Activated CD8-positive, alpha-beta T cell treated with anti-CD3 and anti-CD28 coated beads for 36 hours (primary cell): ENCODE measurements at regions not wholly inside any gene's neighbourhood (a gene's known extent, or its start where the extent isn't known, plus 50 kb on each side); places are given as distances from the start of the nearest gene placed in this dataset.

ENCODE experiments used
- ATAC-seq: fragments of 200-7000 bp; cut with Tn5 transposase; one replicate; pipeline ENCODE4 v1.10.0; 2021; ENCODE audit warnings: mild to moderate bottlenecking, moderate library complexity
- CTCF ChIA-PET: fragments of 350-600 bp; sonication (Branson Sonifier 250); formaldehyde crosslinking; loops from one replicate; lab custom pipeline; 2021; ENCODE audit warnings: antibody characterized with exemption; lab: Charles Lee
- POLR2A ChIA-PET: fragments of 350-600 bp; sonication (Branson Sonifier 250); formaldehyde crosslinking; loops from one replicate; lab custom pipeline; 2021; ENCODE audit warnings: antibody characterized with exemption; lab: Charles Lee
- DNase-seq: peaks from one replicate; pipeline ENCODE4 v3.0.0-alpha.2; 2020
- H3K27ac Mint-ChIP-seq: one replicate; pipeline ENCODE4 v1.8.0; 2021; ENCODE audit warnings: mild to moderate bottlenecking, mixed read lengths
- H3K27me3 Mint-ChIP-seq: one replicate; pipeline ENCODE4 v1.8.0; 2021; ENCODE audit warnings: mixed read lengths
- H3K36me3 Mint-ChIP-seq: one replicate; pipeline ENCODE4 v1.8.0; 2021; ENCODE audit warnings: low read depth, mixed read lengths
- H3K4me1 Mint-ChIP-seq: one replicate; pipeline ENCODE4 v1.8.0; 2021; ENCODE audit warnings: low read depth, mixed read lengths
- H3K4me3 Mint-ChIP-seq: one replicate; pipeline ENCODE4 v1.8.0; 2021; ENCODE audit warnings: mild to moderate bottlenecking, moderate library complexity, mixed read lengths
- H3K9me3 Mint-ChIP-seq: one replicate; pipeline ENCODE4 v1.8.0; 2021; ENCODE audit warnings: mixed read lengths
- CTCF ChIP-seq: fragments of 200-600 bp; IDR thresholded peaks from one replicate; pipeline ENCODE4 v1.8.0; 2022; ENCODE audit warnings: antibody characterized with exemption, mild to moderate bottlenecking
- intact Hi-C: fragments of 100-400 bp; cut with micrococcal nuclease; formaldehyde crosslinking; loops from one replicate; pipeline ENCODE4 v1.10.0; 2022

DNA sequence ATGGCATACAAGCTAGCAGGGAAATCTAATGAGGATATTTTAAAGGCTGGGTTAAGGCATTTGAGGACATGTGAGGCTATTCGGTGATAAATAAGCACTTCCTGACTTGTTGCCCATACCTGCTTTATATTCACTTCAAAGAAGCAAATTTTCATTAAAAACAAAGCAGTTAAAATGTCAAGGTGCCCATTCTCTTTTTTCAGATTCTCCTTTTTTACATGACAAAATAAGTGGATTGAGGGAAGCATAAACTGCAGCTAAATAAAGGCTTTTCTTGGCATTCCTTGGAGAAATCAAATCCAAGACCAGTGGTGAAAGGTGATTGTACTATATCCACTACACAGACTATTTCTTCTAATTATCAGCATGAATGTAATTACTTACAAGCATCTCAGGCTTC is 166.9 kb downstream of the PTCSC3 start:
- intact Hi-C loops, result no loop called here
- POLR2A ChIA-PET, result no interaction called here
- ATAC-seq, result no peak

GRCh38 chr14:36006623-36007022 is 169.9 kb downstream of the PTCSC3 start:
- Mint-ChIP-seq H3K36me3 (no peaks in the 10 kb centered on the region), H3K27me3 (no peaks in the 10 kb centered on the region), H3K4me1 (no peaks in the 10 kb centered on the region), H3K9me3 (no peaks in the 10 kb centered on the region), H3K4me3 (no peak overlapping the region), H3K27ac (no peak overlapping the region)
- intact Hi-C loops, result no loop called here
- ChIA-PET CTCF (interaction anchor here (0.6 to 1.7 kb wide), 2 partner anchors 10 to 123 kb away, joined by 3 to 5 read pairs; no protein-coding TSS in a partner anchor), POLR2A (no interaction called here)
- no peak for TF ChIP-seq CTCF
- ATAC-seq, result no peak
- no peak for DNase-seq

More for the DNA sequence above, 166.9 kb downstream of the PTCSC3 start:
- Mint-ChIP-seq H3K27ac (no peak overlapping the region), H3K4me1 (no peaks in the 10 kb centered on the region), H3K27me3 (no peaks in the 10 kb centered on the region), H3K36me3 (no peaks in the 10 kb centered on the region), H3K4me3 (no peak overlapping the region), H3K9me3 (no peaks in the 10 kb centered on the region)
- no peak for DNase-seq
- CTCF ChIA-PET, result interaction anchor here (0.8 kb wide), 1 partner anchor 20 kb away, joined by 3 read pairs; no protein-coding TSS in a partner anchor
- no peak for TF ChIP-seq CTCF

GRCh38 chr14:36005670-36006069 is 170.9 kb downstream of the PTCSC3 start:
- DNase-seq, result no peak
- no peak for TF ChIP-seq CTCF
- ChIA-PET POLR2A (no interaction called here), CTCF (interaction anchor here (1.0 to 1.7 kb wide), 2 partner anchors 122 to 368 kb away, joined by 3 to 5 read pairs; no protein-coding TSS in a partner anchor)
- H3K36me3 Mint-ChIP-seq, result no peaks in the 10 kb centered on the region
- H3K4me1 Mint-ChIP-seq, result no peaks in the 10 kb centered on the region
- no peaks in the 10 kb centered on the region for H3K9me3 Mint-ChIP-seq
- intact Hi-C loops, result no loop called here
- H3K27ac Mint-ChIP-seq, result no peak overlapping the region
- H3K4me3 Mint-ChIP-seq, result no peak overlapping the region
- ATAC-seq, result no peak
- H3K27me3 Mint-ChIP-seq, result no peaks in the 10 kb centered on the region

DNA sequence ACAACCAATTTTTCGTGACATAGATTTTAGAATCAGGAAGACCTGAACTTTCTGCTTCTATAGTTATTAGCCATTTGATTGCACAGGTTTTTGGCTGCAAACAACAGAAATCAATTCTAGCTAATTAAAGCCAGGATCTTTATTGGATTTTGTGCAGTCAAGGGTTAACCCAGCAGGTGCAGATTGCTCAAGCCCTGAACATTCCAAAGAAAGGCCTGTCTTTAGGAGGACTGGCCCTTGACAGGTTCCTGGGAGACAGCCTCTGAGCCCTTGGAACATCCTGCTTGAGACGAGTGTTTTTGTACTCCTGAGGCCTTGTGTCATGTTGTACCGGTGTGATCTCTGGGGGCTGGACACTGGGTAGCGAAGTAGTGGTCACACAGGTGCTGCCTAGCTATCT is 174.6 kb downstream of the PTCSC3 start:
- no peak for TF ChIP-seq CTCF
- ChIA-PET POLR2A (no interaction called here), CTCF (no interaction called here)
- Mint-ChIP-seq H3K36me3 (no peaks in the 10 kb centered on the region), H3K27ac (no peak overlapping the region), H3K4me3 (no peak overlapping the region), H3K27me3 (peaks cover 1% of the 10 kb centered on the region), H3K9me3 (no peaks in the 10 kb centered on the region), H3K4me1 (no peaks in the 10 kb centered on the region)
- no peak for DNase-seq
- no peak for ATAC-seq
- intact Hi-C loops, result no loop called here

DNA sequence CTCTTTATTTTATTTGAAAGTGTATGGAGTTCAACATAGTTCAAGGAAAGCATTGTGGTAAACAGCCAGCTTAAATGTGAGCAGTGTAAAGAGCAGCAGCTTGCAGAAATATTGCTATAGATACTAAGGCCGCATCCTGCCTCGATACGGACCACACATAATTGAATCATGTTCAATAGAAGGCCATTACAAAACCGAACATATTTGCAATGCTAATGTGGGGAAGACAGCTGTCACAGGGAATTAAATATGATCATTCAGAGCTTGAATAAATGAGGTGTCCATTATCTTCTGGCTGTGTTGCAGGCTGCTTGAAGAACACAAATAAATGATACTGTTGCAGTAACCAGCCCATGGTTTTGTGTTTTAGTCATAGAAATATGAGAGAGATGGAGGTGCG is 173.2 kb downstream of the BRMS1L start:
- CTCF ChIA-PET, result interaction anchor here (0.7 to 1.6 kb wide), 3 partner anchors 19 to 223 kb away, joined by 3 to 4 read pairs (median 3); no protein-coding TSS in a partner anchor
- no peak for TF ChIP-seq CTCF
- H3K36me3 Mint-ChIP-seq, result no peaks in the 10 kb centered on the region
- POLR2A ChIA-PET, result no interaction called here
- H3K4me3 Mint-ChIP-seq, result no peak overlapping the region
- no peak for DNase-seq
- no peaks in the 10 kb centered on the region for H3K9me3 Mint-ChIP-seq
- peaks cover 1% of the 10 kb centered on the region for H3K27me3 Mint-ChIP-seq
- H3K4me1 Mint-ChIP-seq, result no peaks in the 10 kb centered on the region
- ATAC-seq, result no peak
- H3K27ac Mint-ChIP-seq, result no peak overlapping the region
- intact Hi-C loops, result no loop called here
